Prostate gland (tissue), 2 donors: ENCODE measurements at regions not wholly inside any gene's neighbourhood (a gene's known extent, or its start where the extent isn't known, plus 50 kb on each side); places are given as distances from the start of the nearest gene placed in this dataset.

ENCODE experiments used
- DNase-seq: peaks from one replicate; pipeline ENCODE4 v3.0.0-alpha.2; 2019; ENCODE audit warnings: low spot score
- H3K27ac ChIP-seq, 2 donors: fragments of 200-600 bp; sonication (generic); 2 replicates each; pipeline ENCODE4 v1.5.1; 2017 to 2019
- H3K27me3 ChIP-seq: fragments of 200-600 bp; sonication (generic); replicated peaks from 2 replicates; pipeline ENCODE4 v1.5.1; 2019; ENCODE audit not compliant: insufficient read depth
- H3K36me3 ChIP-seq, 2 donors: fragments of 200-600 bp; sonication (generic); 1 replicate in 1 of 2; 2 replicates in 1 of 2; pipeline versions ENCODE4 v1.5.1 to v1.8.1; 2017 to 2019
- H3K4me1 ChIP-seq: fragments of 200-600 bp; sonication (generic); replicated peaks from 2 replicates; pipeline ENCODE4 v1.5.1; 2019
- H3K4me3 ChIP-seq, 2 donors: fragments of 200-600 bp; sonication (generic); 2 replicates each; pipeline ENCODE4 v1.5.1; 2017 to 2019
- H3K9me3 ChIP-seq: fragments of 200-600 bp; sonication (generic); 2 replicates; pipeline ENCODE4 v1.5.1; 2017
- POLR2A ChIP-seq: fragments of 450-650 bp; IDR thresholded peaks from one replicate; pipeline ENCODE4 v1.6.1; 2016; ENCODE audit warnings: antibody characterized with exemption, mild to moderate bottlenecking
- POLR2AphosphoS5 ChIP-seq: sonication (generic); formaldehyde crosslinking; IDR thresholded peaks from one replicate; pipeline ENCODE4 v1.6.1; 2017; ENCODE audit warnings: antibody characterized with exemption
- WGBS: methylation state at CpG from one replicate; pipeline ENCODE4 v1.1.5; 2018; 5-methylcytosine and 5-hydroxymethylcytosine counted together
- intact Hi-C: fragments of 100-400 bp; cut with DNase I; formaldehyde crosslinking; loops from one replicate; pipeline ENCODE4 v1.14.2; 2022
- TF ChIP-seq, protein P1 (sequence below), 4 experiments: fragments of 200-600 bp in 2 of 4; fragments of 450-650 bp in 2 of 4; sonication (generic) in 2 of 4; IDR thresholded peaks; 1 replicate in 3 of 4; 2 replicates in 1 of 4; pipeline ENCODE4 v1.5.1; 2016 to 2019; ENCODE audit warnings: antibody characterized with exemption in 4 of 4, mild to moderate bottlenecking in 2 of 4, moderate library complexity in 2 of 4

DNA sequence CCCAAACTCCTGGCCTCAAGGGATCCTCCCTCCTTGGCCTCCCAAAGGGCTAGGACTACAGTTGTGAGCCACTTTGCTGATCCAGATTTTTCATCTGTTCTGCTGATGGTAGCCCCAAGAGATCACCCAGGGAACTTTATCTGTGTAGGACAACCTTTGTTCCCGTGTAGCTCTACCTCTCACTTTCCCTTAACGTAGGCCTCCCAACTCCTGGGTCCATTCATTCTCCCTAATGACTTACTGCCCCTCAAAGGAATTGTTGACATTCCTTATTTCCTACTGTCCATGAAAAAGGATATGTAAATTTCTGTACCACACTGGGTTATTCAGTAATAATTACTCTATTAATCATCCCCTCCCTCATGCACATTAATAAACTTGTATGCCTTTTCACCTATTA, 51.0 kb upstream of the PHF24 start:
- Histone ChIP-seq H3K4me1 (no peaks in the 10 kb centered on the region), H3K27me3 (no peaks in the 10 kb centered on the region), H3K36me3 (no peaks in the 10 kb centered on the region), H3K4me3 (no peak overlapping the region), H3K27ac (no peak overlapping the region), H3K9me3 (no peaks in the 10 kb centered on the region)
- WGBS: 70% methylated on average over 2 of the region's 2 CpGs
- no peak for DNase-seq
- intact Hi-C loops: loop anchor here (5.0 kb wide), 1 partner anchor 75 kb away; no protein-coding TSS in a partner anchor
- TF ChIP-seq POLR2AphosphoS5 (no peak), POLR2A (no peak)

DNA sequence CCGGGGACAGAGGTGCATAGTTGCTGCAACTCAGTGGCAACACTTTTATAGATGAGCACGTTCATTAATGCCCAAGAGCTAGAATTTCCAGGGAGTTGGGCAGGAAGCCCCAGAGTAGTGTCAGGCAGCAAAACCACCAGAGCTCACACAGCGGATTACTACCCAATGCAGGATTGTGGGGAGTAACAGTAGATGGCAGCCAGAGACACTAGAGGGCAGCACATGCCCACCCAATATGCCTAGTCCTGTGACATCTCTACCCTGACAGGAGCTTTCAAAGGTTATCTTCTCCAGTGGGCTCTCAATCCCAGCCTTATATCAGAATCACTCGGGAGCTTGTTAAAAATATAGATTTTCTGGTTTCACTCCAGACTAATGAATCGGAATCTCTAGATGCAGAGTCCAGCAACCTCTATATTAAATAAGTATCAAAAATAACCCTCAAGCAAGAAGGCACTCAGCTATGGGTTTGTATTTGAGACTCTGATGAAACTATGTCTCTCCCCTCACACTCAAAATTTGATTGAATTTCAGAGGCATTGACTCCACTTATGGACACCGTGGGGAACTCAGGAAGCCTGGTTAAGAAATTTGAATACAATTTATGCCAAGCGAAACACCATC, 58.4 kb upstream of the PHF24 start:
- 24% methylated on average over 7 of the region's 7 CpGs for WGBS
- H3K27me3 ChIP-seq: no peaks in the 10 kb centered on the region
- no peaks in the 10 kb centered on the region for H3K4me1 ChIP-seq
- no peak overlapping the region for H3K4me3 ChIP-seq
- TF ChIP-seq POLR2AphosphoS5: peak; percentile 23
- TF ChIP-seq, protein P1, sequence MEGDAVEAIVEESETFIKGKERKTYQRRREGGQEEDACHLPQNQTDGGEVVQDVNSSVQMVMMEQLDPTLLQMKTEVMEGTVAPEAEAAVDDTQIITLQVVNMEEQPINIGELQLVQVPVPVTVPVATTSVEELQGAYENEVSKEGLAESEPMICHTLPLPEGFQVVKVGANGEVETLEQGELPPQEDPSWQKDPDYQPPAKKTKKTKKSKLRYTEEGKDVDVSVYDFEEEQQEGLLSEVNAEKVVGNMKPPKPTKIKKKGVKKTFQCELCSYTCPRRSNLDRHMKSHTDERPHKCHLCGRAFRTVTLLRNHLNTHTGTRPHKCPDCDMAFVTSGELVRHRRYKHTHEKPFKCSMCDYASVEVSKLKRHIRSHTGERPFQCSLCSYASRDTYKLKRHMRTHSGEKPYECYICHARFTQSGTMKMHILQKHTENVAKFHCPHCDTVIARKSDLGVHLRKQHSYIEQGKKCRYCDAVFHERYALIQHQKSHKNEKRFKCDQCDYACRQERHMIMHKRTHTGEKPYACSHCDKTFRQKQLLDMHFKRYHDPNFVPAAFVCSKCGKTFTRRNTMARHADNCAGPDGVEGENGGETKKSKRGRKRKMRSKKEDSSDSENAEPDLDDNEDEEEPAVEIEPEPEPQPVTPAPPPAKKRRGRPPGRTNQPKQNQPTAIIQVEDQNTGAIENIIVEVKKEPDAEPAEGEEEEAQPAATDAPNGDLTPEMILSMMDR (IDR thresholded peaks at IDR 0.05): peak; percentile 46 to 83 (median 70)
- no peak for TF ChIP-seq POLR2A
- intact Hi-C loops: loop anchor here (5.0 to 10.0 kb wide), 3 partner anchors 153 to 585 kb away; partner anchors contain the start of gene PIGO
- no peaks in the 10 kb centered on the region for H3K36me3 ChIP-seq
- DNase-seq: peak; percentile 67
- no peaks in the 10 kb centered on the region for H3K9me3 ChIP-seq
- no peak overlapping the region for H3K27ac ChIP-seq

DNA sequence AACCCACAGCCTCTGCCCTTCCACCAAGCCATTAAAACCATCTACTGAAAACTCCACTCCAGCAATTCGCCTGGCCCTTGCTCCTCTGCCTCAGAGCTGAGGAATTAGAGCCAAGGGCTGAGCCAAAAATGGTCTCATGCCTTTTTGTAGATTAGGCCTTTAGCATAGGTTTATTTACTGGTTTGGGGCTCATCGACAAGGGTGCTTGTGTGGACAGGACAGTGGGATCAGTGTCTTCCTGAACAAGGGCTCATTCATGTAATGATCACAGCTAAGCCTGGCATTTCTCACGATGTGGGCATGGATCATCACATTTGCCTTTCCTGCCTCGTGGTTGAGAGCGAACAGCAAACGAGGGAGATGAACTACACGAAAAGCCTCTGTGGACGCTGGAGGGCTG, 59.2 kb upstream of the PHF24 start:
- no peak for DNase-seq
- Histone ChIP-seq H3K4me3 (no peak overlapping the region), H3K9me3 (no peaks in the 10 kb centered on the region), H3K4me1 (no peaks in the 10 kb centered on the region), H3K27me3 (no peaks in the 10 kb centered on the region), H3K36me3 (no peaks in the 10 kb centered on the region), H3K27ac (no peak overlapping the region)
- TF ChIP-seq, protein P1 (IDR thresholded peaks at IDR 0.05): no peak
- TF ChIP-seq POLR2A (no peak), POLR2AphosphoS5 (no peak)
- WGBS: 67% methylated on average over 8 of the region's 8 CpGs
- intact Hi-C loops: loop anchor here (5.0 to 10.0 kb wide), 2 partner anchors 153 to 586 kb away; no protein-coding TSS in a partner anchor

DNA sequence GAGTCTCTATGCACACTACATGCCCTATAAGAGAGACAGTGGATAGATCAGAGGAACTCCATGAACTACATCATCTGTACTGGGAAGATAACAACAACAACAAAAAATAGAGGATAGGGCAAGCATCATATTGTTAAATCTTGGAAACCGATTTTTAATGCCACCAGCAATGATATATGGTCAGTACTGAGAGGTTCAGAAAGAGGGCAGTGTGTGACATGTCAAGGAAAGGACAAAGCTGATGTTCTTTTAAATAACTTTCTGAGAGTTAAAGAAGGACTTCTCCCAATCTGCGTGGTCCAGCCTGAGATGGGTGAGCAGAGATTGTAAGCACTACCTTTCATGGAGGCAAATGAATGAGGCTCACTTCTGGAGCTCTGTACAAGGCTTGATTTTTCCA, 62.0 kb upstream of the PHF24 start:
- no peaks in the 10 kb centered on the region for H3K36me3 ChIP-seq
- H3K4me3 ChIP-seq: no peak overlapping the region
- WGBS: 34% methylated on average over 2 of the region's 2 CpGs
- no peaks in the 10 kb centered on the region for H3K27me3 ChIP-seq
- TF ChIP-seq, protein P1 (IDR thresholded peaks at IDR 0.05): no peak
- TF ChIP-seq POLR2A (no peak), POLR2AphosphoS5 (no peak)
- no peak for DNase-seq
- H3K4me1 ChIP-seq: no peaks in the 10 kb centered on the region
- intact Hi-C loops: loop anchor here (5.0 to 10.0 kb wide), 2 partner anchors 156 to 589 kb away; no protein-coding TSS in a partner anchor
- H3K9me3 ChIP-seq: no peaks in the 10 kb centered on the region
- no peak overlapping the region for H3K27ac ChIP-seq

DNA sequence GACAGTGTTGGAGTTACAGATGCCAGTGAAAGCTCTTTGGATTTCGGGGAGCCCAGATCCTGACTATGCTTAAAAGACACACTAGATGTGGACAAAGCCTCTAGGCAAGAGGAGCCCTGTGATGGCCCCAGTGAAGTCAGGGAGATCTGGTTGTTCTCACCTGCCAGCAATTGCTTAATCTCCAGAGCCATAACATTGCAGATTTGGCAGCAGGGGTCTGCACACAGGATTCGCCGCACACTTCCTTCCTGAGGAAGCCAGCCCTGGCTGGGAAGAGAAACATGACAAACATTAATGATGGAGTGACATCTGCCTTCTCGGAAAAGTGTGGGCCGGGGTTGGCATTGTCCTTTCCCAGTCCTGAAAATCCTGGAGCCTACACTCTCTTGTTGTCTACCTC, 65.2 kb upstream of the PHF24 start:
- Histone ChIP-seq H3K27me3 (no peaks in the 10 kb centered on the region), H3K9me3 (no peaks in the 10 kb centered on the region), H3K4me3 (no peak overlapping the region), H3K4me1 (no peaks in the 10 kb centered on the region), H3K27ac (no peak overlapping the region), H3K36me3 (no peaks in the 10 kb centered on the region)
- no peak for TF ChIP-seq POLR2AphosphoS5
- TF ChIP-seq POLR2A: no peak
- TF ChIP-seq, protein P1 (IDR thresholded peaks at IDR 0.05): no peak
- WGBS: 65% methylated on average over 5 of the region's 5 CpGs
- DNase-seq: no peak
- intact Hi-C loops: loop anchor here (10.0 kb wide), 1 partner anchor 592 kb away; no protein-coding TSS in a partner anchor
